Activated CD8-positive, alpha-beta memory T cell treated with anti-CD3 and anti-CD28 coated beads for 36 hours (primary cell): ENCODE measurements at regions not wholly inside any gene's neighbourhood (a gene's known extent, or its start where the extent isn't known, plus 50 kb on each side); places are given as distances from the start of the nearest gene placed in this dataset.
"Not testable (repeated sequence)": the region's sequence is repeated elsewhere in the genome, so short reads cannot be mapped to it uniquely, and the experiment has no call there.

Experiments used
- CTCF ChIA-PET: fragments of 350-600 bp; sonication (Branson Sonifier 250); formaldehyde crosslinking; loops from one replicate; lab custom pipeline; 2021; ENCODE audit warnings: antibody characterized with exemption; lab: Charles Lee
- POLR2A ChIA-PET: fragments of 350-600 bp; sonication (Branson Sonifier 250); formaldehyde crosslinking; loops from one replicate; lab custom pipeline; 2021; ENCODE audit warnings: antibody characterized with exemption; lab: Charles Lee

- POLR2A ChIA-PET = no interaction called here
- CTCF ChIA-PET = no interaction called here
Observed at GRCh38 chr1:197985351-197985750, 68.2 kb downstream of the LHX9 start.

- CTCF ChIA-PET = no interaction called here
- POLR2A ChIA-PET = no interaction called here
Observed at GRCh38 chr1:197986817-197987216, 69.6 kb downstream of the LHX9 start.

- CTCF ChIA-PET = no interaction called here
- POLR2A ChIA-PET = no interaction called here
Observed at GRCh38 chr1:197987294-197987693, 70.1 kb downstream of the LHX9 start.

- CTCF ChIA-PET, POLR2A ChIA-PET: not testable (repeated sequence)
Observed at GRCh38 chr1:197988581-197988980, 71.4 kb downstream of the LHX9 start.

GRCh38 chr1:197989058-197989457, 71.9 kb downstream of the LHX9 start:
- ChIA-PET CTCF (no interaction called here), POLR2A (no interaction called here)

GRCh38 chr1:197991594-197991993, 74.4 kb downstream of the LHX9 start:
- ChIA-PET CTCF (no interaction called here), POLR2A (no interaction called here)

- ChIA-PET POLR2A (no interaction called here), CTCF (no interaction called here)
Observed at GRCh38 chr1:197994907-197995407, 77.8 kb downstream of the LHX9 start.

- ChIA-PET CTCF (no interaction called here), POLR2A (no interaction called here)
Observed at GRCh38 chr1:197995408-197996258, 78.5 kb downstream of the LHX9 start.

GRCh38 chr1:197996259-197996512, 79.0 kb downstream of the LHX9 start:
- POLR2A ChIA-PET, CTCF ChIA-PET: not testable (repeated sequence)

- ChIA-PET CTCF (no interaction called here), POLR2A (no interaction called here)
Observed at GRCh38 chr1:197998110-197998509, 80.9 kb downstream of the LHX9 start.

- POLR2A ChIA-PET = no interaction called here
- CTCF ChIA-PET = no interaction called here
Observed at GRCh38 chr1:198001776-198002408, 84.7 kb downstream of the LHX9 start.

GRCh38 chr1:198003468-198003867, 86.3 kb downstream of the LHX9 start:
- ChIA-PET POLR2A (no interaction called here), CTCF (no interaction called here)

- POLR2A ChIA-PET = no interaction called here
- CTCF ChIA-PET = no interaction called here
Observed at GRCh38 chr1:198007011-198007410, 89.8 kb downstream of the LHX9 start.

- CTCF ChIA-PET = no interaction called here
- POLR2A ChIA-PET = no interaction called here
Observed at GRCh38 chr1:198007687-198008607, 90.8 kb downstream of the LHX9 start.

- ChIA-PET CTCF (no interaction called here), POLR2A (no interaction called here)
Observed at GRCh38 chr1:198014355-198014754, 97.2 kb downstream of the LHX9 start.

- CTCF ChIA-PET = no interaction called here
- POLR2A ChIA-PET = no interaction called here
Observed at GRCh38 chr1:198015309-198015708, 98.1 kb downstream of the LHX9 start.

GRCh38 chr1:198018529-198018928, 101.4 kb downstream of the LHX9 start:
- ChIA-PET CTCF (no interaction called here), POLR2A (no interaction called here)

GRCh38 chr1:198019126-198019525, 102.0 kb downstream of the LHX9 start:
- ChIA-PET POLR2A (no interaction called here), CTCF (no interaction called here)

GRCh38 chr1:198024336-198024735, 107.2 kb downstream of the LHX9 start:
- ChIA-PET CTCF (no interaction called here), POLR2A (no interaction called here)

GRCh38 chr1:198024782-198025181, 107.6 kb downstream of the LHX9 start:
- CTCF ChIA-PET = no interaction called here
- POLR2A ChIA-PET = no interaction called here
